Ovary (tissue), 3 donors: ENCODE measurements at regions not wholly inside any gene's neighbourhood (a gene's known extent, or its start where the extent isn't known, plus 50 kb on each side); places are given as distances from the start of the nearest gene placed in this dataset.

Experiments used
- EP300 ChIP-seq: sonication (generic); formaldehyde crosslinking; IDR thresholded peaks from one replicate; pipeline ENCODE4 v1.6.1; 2017; ENCODE audit warnings: antibody characterized with exemption
- POLR2A ChIP-seq: fragments of 450-650 bp; IDR thresholded peaks from one replicate; pipeline ENCODE4 v1.6.1; 2017; ENCODE audit warnings: antibody characterized with exemption, mild to moderate bottlenecking, moderate library complexity
- TF ChIP-seq, protein P1 (sequence below), 3 donors: fragments of 450-650 bp in 2 of 3; fragments of 200-600 bp in 1 of 3; IDR thresholded peaks; one replicate each; pipeline versions ENCODE4 v1.5.1 to v1.8.0; 2016 to 2022; ENCODE audit warnings: antibody characterized with exemption in 3 of 3, mild to moderate bottlenecking in 1 of 3
- donor health status: DM: no; HTN: no; CAD: no.

DNA sequence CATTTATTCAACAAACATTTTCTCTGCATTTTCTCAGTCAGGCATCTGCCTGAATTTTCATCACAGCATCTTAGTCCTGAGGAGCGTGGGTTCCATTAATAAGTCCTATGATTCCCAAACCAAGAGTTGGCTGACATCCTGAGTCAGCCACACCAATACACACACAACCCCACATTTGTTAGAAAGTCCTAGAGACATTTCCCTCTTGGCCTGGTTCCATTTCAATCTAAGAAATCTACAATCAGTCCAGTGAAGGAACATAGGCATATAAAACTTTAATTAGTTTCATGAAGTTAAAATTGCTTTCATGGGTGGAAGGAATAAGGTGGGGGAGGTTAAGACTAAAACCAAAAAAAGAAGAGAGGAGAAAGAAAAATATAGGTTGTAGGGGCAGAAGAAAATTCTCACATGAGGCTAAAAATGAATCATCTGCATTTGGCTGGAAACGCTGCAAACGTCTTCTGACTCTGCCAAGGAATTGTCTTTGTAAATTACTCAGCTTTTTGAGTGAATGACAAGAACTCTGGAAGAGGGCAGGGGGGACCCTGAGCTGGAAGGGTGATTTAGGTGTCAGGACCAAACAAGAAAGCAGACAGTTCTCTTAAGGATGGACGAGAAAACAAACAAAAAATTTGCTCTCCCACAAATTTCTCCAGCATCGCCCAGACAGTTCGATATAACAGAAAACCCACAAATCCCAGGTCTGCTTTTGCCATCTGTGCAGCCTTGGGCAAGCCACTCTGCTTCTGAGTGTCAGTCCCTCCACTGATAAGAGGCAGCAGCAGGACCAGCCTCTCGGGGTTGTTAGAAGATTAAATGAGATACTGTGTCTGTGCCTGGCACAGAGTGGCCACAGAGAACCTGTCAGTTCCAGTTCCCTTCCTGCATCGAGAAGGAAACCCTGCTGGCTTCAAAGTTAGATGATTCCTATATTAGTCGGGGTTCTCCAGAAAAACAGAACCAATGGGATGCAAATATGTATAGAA, 289.7 kb downstream of the CDK5RAP2 start:
- TF ChIP-seq, protein P1, sequence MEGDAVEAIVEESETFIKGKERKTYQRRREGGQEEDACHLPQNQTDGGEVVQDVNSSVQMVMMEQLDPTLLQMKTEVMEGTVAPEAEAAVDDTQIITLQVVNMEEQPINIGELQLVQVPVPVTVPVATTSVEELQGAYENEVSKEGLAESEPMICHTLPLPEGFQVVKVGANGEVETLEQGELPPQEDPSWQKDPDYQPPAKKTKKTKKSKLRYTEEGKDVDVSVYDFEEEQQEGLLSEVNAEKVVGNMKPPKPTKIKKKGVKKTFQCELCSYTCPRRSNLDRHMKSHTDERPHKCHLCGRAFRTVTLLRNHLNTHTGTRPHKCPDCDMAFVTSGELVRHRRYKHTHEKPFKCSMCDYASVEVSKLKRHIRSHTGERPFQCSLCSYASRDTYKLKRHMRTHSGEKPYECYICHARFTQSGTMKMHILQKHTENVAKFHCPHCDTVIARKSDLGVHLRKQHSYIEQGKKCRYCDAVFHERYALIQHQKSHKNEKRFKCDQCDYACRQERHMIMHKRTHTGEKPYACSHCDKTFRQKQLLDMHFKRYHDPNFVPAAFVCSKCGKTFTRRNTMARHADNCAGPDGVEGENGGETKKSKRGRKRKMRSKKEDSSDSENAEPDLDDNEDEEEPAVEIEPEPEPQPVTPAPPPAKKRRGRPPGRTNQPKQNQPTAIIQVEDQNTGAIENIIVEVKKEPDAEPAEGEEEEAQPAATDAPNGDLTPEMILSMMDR (IDR thresholded peaks at IDR 0.05), result no peak
- TF ChIP-seq POLR2A, result no peak
- TF ChIP-seq EP300, result no peak
